ENCODE measurements at regions not wholly inside any gene's neighbourhood (a gene's known extent, or its start where the extent isn't known, plus 50 kb on each side); places are given as distances from the start of the nearest gene placed in this dataset.
"Not testable (repeated sequence)": the region's sequence is repeated elsewhere in the genome, so short reads cannot be mapped to it uniquely, and the experiment has no call there.

DNA sequence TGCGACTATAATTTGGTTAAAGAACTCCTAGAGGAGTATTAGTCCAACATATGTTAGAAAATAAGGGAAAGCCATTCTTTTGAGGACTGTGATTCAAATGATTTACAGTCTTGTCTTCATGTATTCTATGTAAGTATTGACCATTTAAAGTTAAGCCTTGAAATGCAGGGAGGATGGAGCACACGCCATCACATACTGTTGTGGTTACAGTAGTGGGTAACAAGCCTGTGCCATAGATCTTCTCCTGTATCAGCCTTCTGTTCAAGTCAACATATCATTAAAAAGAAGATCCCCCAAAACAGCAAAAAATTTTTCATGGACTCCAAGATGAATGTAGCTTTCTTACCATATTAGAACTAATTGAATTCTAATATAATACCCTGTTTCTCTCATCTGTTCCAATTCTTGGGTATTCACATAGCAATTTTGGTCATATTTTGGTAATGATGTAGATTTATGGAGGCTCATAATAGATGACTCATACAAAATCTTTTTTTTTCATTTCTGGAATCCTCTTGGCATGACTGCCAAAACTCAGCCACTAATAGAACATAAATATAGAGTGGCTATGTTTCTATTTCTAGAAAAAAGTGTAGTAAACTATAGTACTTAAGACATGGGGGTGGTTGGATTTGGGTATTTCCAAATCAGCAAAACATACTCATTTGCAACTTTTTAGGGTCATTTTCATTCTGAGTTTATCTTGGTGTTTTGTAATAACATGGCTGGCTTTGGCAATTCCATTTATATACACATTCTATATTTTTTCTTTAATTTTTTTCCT, 413.5 kb downstream of the BCKDHB start:
- H3K4me3 ChIP-seq (ENCODE audit: low read depth, low read length): no peak overlapping the region
- TF ChIP-seq, protein P1, sequence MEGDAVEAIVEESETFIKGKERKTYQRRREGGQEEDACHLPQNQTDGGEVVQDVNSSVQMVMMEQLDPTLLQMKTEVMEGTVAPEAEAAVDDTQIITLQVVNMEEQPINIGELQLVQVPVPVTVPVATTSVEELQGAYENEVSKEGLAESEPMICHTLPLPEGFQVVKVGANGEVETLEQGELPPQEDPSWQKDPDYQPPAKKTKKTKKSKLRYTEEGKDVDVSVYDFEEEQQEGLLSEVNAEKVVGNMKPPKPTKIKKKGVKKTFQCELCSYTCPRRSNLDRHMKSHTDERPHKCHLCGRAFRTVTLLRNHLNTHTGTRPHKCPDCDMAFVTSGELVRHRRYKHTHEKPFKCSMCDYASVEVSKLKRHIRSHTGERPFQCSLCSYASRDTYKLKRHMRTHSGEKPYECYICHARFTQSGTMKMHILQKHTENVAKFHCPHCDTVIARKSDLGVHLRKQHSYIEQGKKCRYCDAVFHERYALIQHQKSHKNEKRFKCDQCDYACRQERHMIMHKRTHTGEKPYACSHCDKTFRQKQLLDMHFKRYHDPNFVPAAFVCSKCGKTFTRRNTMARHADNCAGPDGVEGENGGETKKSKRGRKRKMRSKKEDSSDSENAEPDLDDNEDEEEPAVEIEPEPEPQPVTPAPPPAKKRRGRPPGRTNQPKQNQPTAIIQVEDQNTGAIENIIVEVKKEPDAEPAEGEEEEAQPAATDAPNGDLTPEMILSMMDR (IDR thresholded peaks at IDR 0.05; ENCODE audit: borderline replicate concordance, insufficient read depth, low read depth, low read length): no peak

- H3K4me3 ChIP-seq (ENCODE audit: low read depth, low read length): no peak overlapping the region
- TF ChIP-seq, protein P1 (IDR thresholded peaks at IDR 0.05; ENCODE audit: borderline replicate concordance, insufficient read depth, low read depth, low read length): no peak
Observed at GRCh38 chr6:80517525-80517924, 411.1 kb downstream of the BCKDHB start.

- not testable (repeated sequence) for H3K4me3 ChIP-seq (ENCODE audit: low read depth, low read length)
Observed at GRCh38 chr6:80510521-80510920, 404.1 kb downstream of the BCKDHB start.

DNA sequence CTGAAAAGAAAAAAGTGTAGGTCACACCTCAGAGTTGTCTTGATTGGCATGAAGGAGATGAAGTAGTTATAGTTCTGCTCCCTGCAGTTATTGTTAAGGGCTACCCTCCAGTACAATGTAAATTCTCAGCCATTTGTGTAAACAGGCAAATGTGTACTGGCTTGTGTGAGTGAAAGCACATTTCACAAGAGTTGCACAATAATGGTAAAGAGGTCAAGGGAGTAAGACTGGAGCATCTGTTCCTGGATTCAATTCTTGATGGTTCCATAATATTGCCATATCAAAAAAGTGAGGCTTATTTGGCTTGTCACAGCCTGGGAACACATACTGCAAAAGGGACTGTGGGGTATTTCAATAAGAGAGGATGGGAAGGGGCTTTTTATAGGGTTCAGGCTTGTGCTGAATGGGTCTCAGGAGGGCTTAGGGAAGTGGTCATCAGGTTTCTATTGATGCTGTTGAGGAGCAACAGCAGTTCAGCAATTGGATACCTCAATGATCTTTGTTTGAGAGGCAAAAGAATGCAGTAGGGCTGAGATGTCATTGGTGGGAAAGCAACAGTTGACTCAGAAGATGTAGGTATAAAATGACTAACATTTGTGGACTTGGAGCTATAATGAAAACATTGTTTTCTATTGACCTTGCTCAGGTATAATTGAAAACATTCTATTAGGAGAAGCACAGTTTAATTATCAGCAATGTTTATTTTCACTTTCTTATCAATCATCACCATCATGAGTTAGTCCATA, 402.6 kb downstream of the BCKDHB start:
- TF ChIP-seq, protein P1 (IDR thresholded peaks at IDR 0.05; ENCODE audit: borderline replicate concordance, insufficient read depth, low read depth, low read length): no peak
- no peak overlapping the region for H3K4me3 ChIP-seq (ENCODE audit: low read depth, low read length)

- TF ChIP-seq, protein P1 (IDR thresholded peaks at IDR 0.05; ENCODE audit: borderline replicate concordance, insufficient read depth, low read depth, low read length): no peak
- no peak overlapping the region for H3K4me3 ChIP-seq (ENCODE audit: low read depth, low read length)
Observed at GRCh38 chr6:80504882-80505281, 398.4 kb downstream of the BCKDHB start.

GRCh38 chr6:80503660-80504059, 397.2 kb downstream of the BCKDHB start:
- no peak overlapping the region for H3K4me3 ChIP-seq (ENCODE audit: low read depth, low read length)
- TF ChIP-seq, protein P1 (IDR thresholded peaks at IDR 0.05; ENCODE audit: borderline replicate concordance, insufficient read depth, low read depth, low read length): no peak

DNA sequence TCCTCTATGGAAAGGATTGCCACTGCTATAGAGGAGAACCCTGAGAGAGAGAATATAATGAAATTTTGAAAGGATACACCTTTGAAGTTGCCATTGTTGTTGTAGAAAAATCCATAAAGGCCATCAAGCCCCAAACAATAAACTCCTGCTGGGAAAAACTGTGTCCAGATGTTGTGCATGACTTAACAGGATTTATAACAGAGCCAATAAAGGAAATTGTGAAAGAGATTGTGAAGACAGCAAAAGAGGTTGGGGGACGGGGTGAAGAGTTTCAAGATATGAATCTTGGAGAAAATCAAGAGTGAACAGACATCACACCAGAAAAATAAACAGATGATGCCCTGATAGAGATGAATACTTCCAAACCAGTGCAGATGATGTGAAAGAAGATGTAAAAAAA, 396.4 kb downstream of the BCKDHB start:
- TF ChIP-seq, protein P1 (IDR thresholded peaks at IDR 0.05; ENCODE audit: borderline replicate concordance, insufficient read depth, low read depth, low read length): no peak
- no peak overlapping the region for H3K4me3 ChIP-seq (ENCODE audit: low read depth, low read length)
